ENCODE measurements at regions not wholly inside any gene's neighbourhood (a gene's known extent, or its start where the extent isn't known, plus 50 kb on each side); places are given as distances from the start of the nearest gene placed in this dataset.

GRCh38 chr21:41667136-41667535, 99.7 kb downstream of the RIPK4 start:
- Mint-ChIP-seq H3K4me3 (no peak overlapping the region), H3K9me3 (no peaks in the 10 kb centered on the region), H3K36me3 (ENCODE audit: low read depth) (no peaks in the 10 kb centered on the region), H3K27me3 (peaks cover 2% of the 10 kb centered on the region), H3K4me1 (peaks cover 11% of the 10 kb centered on the region), H3K27ac (no peak overlapping the region)
- no peak for DNase-seq
- ChIA-PET CTCF (no interaction called here), POLR2A (no interaction called here)

GRCh38 chr21:41666641-41667081, 100.2 kb downstream of the RIPK4 start:
- ChIA-PET CTCF (no interaction called here), POLR2A (no interaction called here)
- Mint-ChIP-seq H3K27ac (no peak overlapping the region), H3K9me3 (no peaks in the 10 kb centered on the region), H3K4me3 (no peak overlapping the region), H3K27me3 (peaks cover 2% of the 10 kb centered on the region), H3K36me3 (ENCODE audit: low read depth) (no peaks in the 10 kb centered on the region), H3K4me1 (peaks cover 7% of the 10 kb centered on the region)
- DNase-seq = no peak

- no peaks in the 10 kb centered on the region for H3K4me1 Mint-ChIP-seq
- no peak overlapping the region for H3K4me3 Mint-ChIP-seq
- ChIA-PET CTCF (no interaction called here), POLR2A (no interaction called here)
- DNase-seq = no peak
- H3K27me3 Mint-ChIP-seq = no peaks in the 10 kb centered on the region
- no peaks in the 10 kb centered on the region for H3K36me3 Mint-ChIP-seq (ENCODE audit: low read depth)
- H3K27ac Mint-ChIP-seq = no peak overlapping the region
- no peaks in the 10 kb centered on the region for H3K9me3 Mint-ChIP-seq
Observed at GRCh38 chr21:41665766-41666595, 100.9 kb downstream of the RIPK4 start.

- CTCF ChIA-PET = no interaction called here
- Mint-ChIP-seq H3K9me3 (no peaks in the 10 kb centered on the region), H3K4me3 (no peak overlapping the region), H3K36me3 (ENCODE audit: low read depth) (no peaks in the 10 kb centered on the region), H3K4me1 (no peaks in the 10 kb centered on the region), H3K27ac (no peak overlapping the region), H3K27me3 (no peaks in the 10 kb centered on the region)
- POLR2A ChIA-PET = no interaction called here
- no peak for DNase-seq
Observed at GRCh38 chr21:41664881-41665765, 101.7 kb downstream of the RIPK4 start.

- no peaks in the 10 kb centered on the region for H3K27me3 Mint-ChIP-seq
- ChIA-PET POLR2A (no interaction called here), CTCF (no interaction called here)
- H3K36me3 Mint-ChIP-seq (ENCODE audit: low read depth) = no peaks in the 10 kb centered on the region
- H3K27ac Mint-ChIP-seq = no peak overlapping the region
- H3K4me1 Mint-ChIP-seq = no peaks in the 10 kb centered on the region
- no peak for DNase-seq
- H3K4me3 Mint-ChIP-seq = no peak overlapping the region
- no peaks in the 10 kb centered on the region for H3K9me3 Mint-ChIP-seq
Observed at GRCh38 chr21:41663805-41664788, 102.8 kb downstream of the RIPK4 start.

- POLR2A ChIA-PET = no interaction called here
- Mint-ChIP-seq H3K4me3 (no peak overlapping the region), H3K9me3 (no peaks in the 10 kb centered on the region), H3K27ac (no peak overlapping the region), H3K4me1 (no peaks in the 10 kb centered on the region), H3K27me3 (peaks cover 3% of the 10 kb centered on the region), H3K36me3 (ENCODE audit: low read depth) (no peaks in the 10 kb centered on the region)
- CTCF ChIA-PET = no interaction called here
- no peak for DNase-seq
Observed at GRCh38 chr21:41662761-41663160, 104.1 kb downstream of the RIPK4 start.

- H3K9me3 Mint-ChIP-seq = no peaks in the 10 kb centered on the region
Observed at GRCh38 chr21:41662161-41662560, 104.7 kb downstream of the RIPK4 start.

GRCh38 chr21:41660748-41661147, 106.1 kb downstream of the RIPK4 start:
- no peaks in the 10 kb centered on the region for H3K36me3 Mint-ChIP-seq (ENCODE audit: low read depth)
- no peaks in the 10 kb centered on the region for H3K9me3 Mint-ChIP-seq
- H3K27me3 Mint-ChIP-seq = peaks cover 3% of the 10 kb centered on the region
- no peaks in the 10 kb centered on the region for H3K4me1 Mint-ChIP-seq
- H3K4me3 Mint-ChIP-seq = no peak overlapping the region
- DNase-seq = no peak
- H3K27ac Mint-ChIP-seq = no peak overlapping the region
- CTCF ChIA-PET = no interaction called here
- POLR2A ChIA-PET = no interaction called here

More at GRCh38 chr21:41662161-41662560, 104.7 kb downstream of the RIPK4 start:
- H3K27ac Mint-ChIP-seq = no peak overlapping the region
- CTCF ChIA-PET = no interaction called here
- peaks cover 3% of the 10 kb centered on the region for H3K27me3 Mint-ChIP-seq
- H3K36me3 Mint-ChIP-seq (ENCODE audit: low read depth) = no peaks in the 10 kb centered on the region
- no peak for DNase-seq
- H3K4me3 Mint-ChIP-seq = no peak overlapping the region
- POLR2A ChIA-PET = no interaction called here
- no peaks in the 10 kb centered on the region for H3K4me1 Mint-ChIP-seq

- no peak overlapping the region for H3K4me3 Mint-ChIP-seq
- H3K4me1 Mint-ChIP-seq = no peaks in the 10 kb centered on the region
- ChIA-PET POLR2A (no interaction called here), CTCF (no interaction called here)
- H3K36me3 Mint-ChIP-seq (ENCODE audit: low read depth) = no peaks in the 10 kb centered on the region
- H3K27me3 Mint-ChIP-seq = peaks cover 3% of the 10 kb centered on the region
- no peak for DNase-seq
- no peaks in the 10 kb centered on the region for H3K9me3 Mint-ChIP-seq
- no peak overlapping the region for H3K27ac Mint-ChIP-seq
Observed at GRCh38 chr21:41659791-41660560, 106.9 kb downstream of the RIPK4 start.

GRCh38 chr21:41656946-41657525, 109.8 kb downstream of the RIPK4 start:
- H3K36me3 Mint-ChIP-seq (ENCODE audit: low read depth) = no peaks in the 10 kb centered on the region
- H3K9me3 Mint-ChIP-seq = no peaks in the 10 kb centered on the region
- DNase-seq = no peak
- no peaks in the 10 kb centered on the region for H3K4me1 Mint-ChIP-seq
- ChIA-PET POLR2A (no interaction called here), CTCF (no interaction called here)
- no peak overlapping the region for H3K4me3 Mint-ChIP-seq
- H3K27me3 Mint-ChIP-seq = peaks cover 3% of the 10 kb centered on the region
- H3K27ac Mint-ChIP-seq = no peak overlapping the region

- Mint-ChIP-seq H3K27ac (no peak overlapping the region), H3K27me3 (peaks cover 3% of the 10 kb centered on the region), H3K9me3 (no peaks in the 10 kb centered on the region), H3K36me3 (ENCODE audit: low read depth) (no peaks in the 10 kb centered on the region), H3K4me3 (no peak overlapping the region), H3K4me1 (no peaks in the 10 kb centered on the region)
- DNase-seq = no peak
- ChIA-PET CTCF (no interaction called here), POLR2A (no interaction called here)
Observed at GRCh38 chr21:41655259-41655658, 111.6 kb downstream of the RIPK4 start.

GRCh38 chr21:41653954-41654491, 112.8 kb downstream of the RIPK4 start:
- POLR2A ChIA-PET = interaction anchor here (1.3 kb wide), 1 partner anchor 21 kb away, joined by 4 read pairs; no protein-coding TSS in a partner anchor
- DNase-seq = no peak
- Mint-ChIP-seq H3K4me3 (no peak overlapping the region), H3K9me3 (no peaks in the 10 kb centered on the region), H3K4me1 (no peaks in the 10 kb centered on the region), H3K27me3 (peaks cover 3% of the 10 kb centered on the region), H3K27ac (no peak overlapping the region), H3K36me3 (ENCODE audit: low read depth) (no peaks in the 10 kb centered on the region)
- CTCF ChIA-PET = no interaction called here

All from activated CD4-positive, alpha-beta memory T cell treated with anti-CD3 and anti-CD28 coated beads, Interleukin-2, amount 10 ng/mL, durations not matched to agents 7 days and 5 days (primary cell).